PC-9 (cell line): ENCODE measurements at regions not wholly inside any gene's neighbourhood (a gene's known extent, or its start where the extent isn't known, plus 50 kb on each side); places are given as distances from the start of the nearest gene placed in this dataset.

Source experiments
- BruUV-seq: library from RNA; stranded (reverse); fragments of 400-500 nt; replicated peaks from 2 replicates; lab custom pipeline; 2021; lab: Mats Ljungman, UMichigan
- CTCF ChIA-PET: fragments of 300-600 bp; sonication (Branson Sonifier 250); formaldehyde crosslinking; loops from one replicate; lab custom pipeline; 2022; ENCODE audit warnings: antibody characterized with exemption; lab: Charles Lee
- POLR2A ChIA-PET: fragments of 300-600 bp; sonication (Branson Sonifier 250); formaldehyde crosslinking; loops from one replicate; lab custom pipeline; 2022; ENCODE audit warnings: antibody characterized with exemption; ENCODE audit not compliant: unreplicated experiment; lab: Charles Lee
- DNase-seq, 2 experiments: peaks; one replicate each; pipeline versions ENCODE4 v3.0.0 to v3.0.0-alpha.2; 2015 to 2022; ENCODE audit warnings: mixed read lengths in 1 of 2
- H2AFZ ChIP-seq: fragments of 200-600 bp; sonication (generic); 2 replicates; pipeline ENCODE4 v1.8.1; 2017; ENCODE audit warnings: antibody characterized with exemption
- H3F3A ChIP-seq: fragments of 200-600 bp; sonication (generic); 2 replicates; pipeline ENCODE4 v1.8.1; 2017; ENCODE audit warnings: antibody characterized with exemption, mild to moderate bottlenecking, low read depth; ENCODE audit not compliant: insufficient read depth
- H3K27ac ChIP-seq: fragments of 200-600 bp; sonication (generic); 2 replicates; pipeline ENCODE4 v1.6.1; 2016; ENCODE audit warnings: mixed run types
- H3K27me3 ChIP-seq: fragments of 200-600 bp; sonication (generic); 2 replicates; pipeline ENCODE4 v1.6.1; 2016; ENCODE audit warnings: low read depth, mixed run types; ENCODE audit not compliant: insufficient read depth
- H3K36me3 ChIP-seq: fragments of 200-600 bp; sonication (generic); 2 replicates; pipeline ENCODE4 v1.6.1; 2016; ENCODE audit warnings: low read depth, mixed run types
- H3K4me1 ChIP-seq: fragments of 200-600 bp; sonication (generic); replicated peaks from 2 replicates; pipeline ENCODE4 v1.6.1; 2016; ENCODE audit warnings: mixed run types; ENCODE audit not compliant: insufficient read depth
- H3K4me2 ChIP-seq: fragments of 200-600 bp; sonication (generic); 2 replicates; pipeline ENCODE4 v1.6.1; 2017; ENCODE audit warnings: mixed run types
- H3K4me3 ChIP-seq: fragments of 200-600 bp; sonication (generic); 2 replicates; pipeline ENCODE4 v1.6.1; 2016; ENCODE audit warnings: mixed run types
- H3K79me2 ChIP-seq: fragments of 200-600 bp; sonication (generic); 2 replicates; pipeline ENCODE4 v1.6.1; 2017; ENCODE audit warnings: low read depth, mixed run types
- H3K9me2 ChIP-seq: fragments of 200-600 bp; sonication (generic); 2 replicates; pipeline ENCODE4 v1.8.1; 2017; ENCODE audit warnings: mild to moderate bottlenecking; ENCODE audit not compliant: insufficient read depth
- H3K9me3 ChIP-seq: fragments of 200-600 bp; sonication (generic); 2 replicates; pipeline ENCODE4 v1.8.1; 2016; ENCODE audit warnings: low read depth; ENCODE audit not compliant: insufficient read depth
- H4K20me1 ChIP-seq: fragments of 200-600 bp; sonication (generic); 2 replicates; pipeline ENCODE4 v1.8.1; 2017; ENCODE audit not compliant: insufficient read depth
- CTCF ChIP-seq: fragments of 200-600 bp; sonication (generic); conservative IDR thresholded peaks from 2 replicates; pipeline ENCODE4 v1.6.1; 2017; ENCODE audit warnings: mixed run types, antibody characterized with exemption, mild to moderate bottlenecking, moderate library complexity
- EZH2 ChIP-seq: fragments of 200-600 bp; sonication (generic); IDR thresholded peaks from 2 replicates; pipeline ENCODE4 v1.8.0; 2017; ENCODE audit warnings: antibody characterized with exemption, low read depth
- intact Hi-C: fragments of 100-400 bp; cut with micrococcal nuclease; formaldehyde crosslinking; loops from one replicate; pipeline ENCODE4 v1.10.0; 2022; ENCODE audit not compliant: unreplicated experiment

GRCh38 chr7:40966693-40967092 lies 736.2 kb downstream of the INHBA start:
- H3K27me3 ChIP-seq, result no peaks in the 10 kb centered on the region
- no peak overlapping the region for H3K4me2 ChIP-seq
- no peaks in the 10 kb centered on the region for H4K20me1 ChIP-seq
- no peaks in the 10 kb centered on the region for H3K9me2 ChIP-seq
- ChIA-PET POLR2A (interaction anchor here (0.6 kb wide), 1 partner anchor 29 kb away, joined by 6 read pairs; no protein-coding TSS in a partner anchor), CTCF (no interaction called here)
- TF ChIP-seq EZH2 (no peak), CTCF (no peak)
- no peak overlapping the region for H2AFZ ChIP-seq
- intact Hi-C loops, result no loop called here
- 0 out of 2 replicates have a peak, but pooled peaks cover 5% of the 10 kb centered on the region for H3K4me1 ChIP-seq
- no peak overlapping the region for H3K4me3 ChIP-seq
- H3K27ac ChIP-seq, result no peak overlapping the region
- H3K79me2 ChIP-seq, result no peaks in the 10 kb centered on the region
- no peaks in the 10 kb centered on the region for H3F3A ChIP-seq
- DNase-seq, result no peak
- BruUV-seq, result no TSS peak
- no peaks in the 10 kb centered on the region for H3K36me3 ChIP-seq
- H3K9me3 ChIP-seq, result peaks cover 3% of the 10 kb centered on the region; the same call in 1 of the 2 replicates

- TF ChIP-seq EZH2, result no peak
- no peak for TF ChIP-seq CTCF
- peaks cover 3% of the 10 kb centered on the region; the same call in 1 of the 2 replicates for H3K9me3 ChIP-seq
- ChIA-PET POLR2A (no interaction called here), CTCF (interaction anchor here (0.6 kb wide), 1 partner anchor 137 kb away, joined by 11 read pairs; no protein-coding TSS in a partner anchor)
- no peaks in the 10 kb centered on the region for H3K79me2 ChIP-seq
- DNase-seq, result no peak
- 0 out of 2 replicates have a peak, but pooled peaks cover 5% of the 10 kb centered on the region for H3K4me1 ChIP-seq
- no peaks in the 10 kb centered on the region for H3K36me3 ChIP-seq
- no peaks in the 10 kb centered on the region for H4K20me1 ChIP-seq
- BruUV-seq, result no TSS peak
- H3K27me3 ChIP-seq, result no peaks in the 10 kb centered on the region
- H2AFZ ChIP-seq, result no peak overlapping the region
- intact Hi-C loops, result no loop called here
- no peak overlapping the region for H3K4me2 ChIP-seq
- no peaks in the 10 kb centered on the region for H3F3A ChIP-seq
- H3K4me3 ChIP-seq, result no peak overlapping the region
- no peak overlapping the region for H3K27ac ChIP-seq
- no peaks in the 10 kb centered on the region for H3K9me2 ChIP-seq
Observed at GRCh38 chr7:40965774-40966173, 737.1 kb downstream of the INHBA start.

- H3K4me1 ChIP-seq, result 0 out of 2 replicates have a peak, but pooled peaks cover 5% of the 10 kb centered on the region
- H3K9me2 ChIP-seq, result no peaks in the 10 kb centered on the region
- no peaks in the 10 kb centered on the region for H3K79me2 ChIP-seq
- DNase-seq, result no peak
- H3K9me3 ChIP-seq, result peaks cover 3% of the 10 kb centered on the region; the same call in 1 of the 2 replicates
- no peak overlapping the region for H3K4me3 ChIP-seq
- H4K20me1 ChIP-seq, result no peaks in the 10 kb centered on the region
- TF ChIP-seq CTCF (no peak), EZH2 (no peak)
- no TSS peak for BruUV-seq
- ChIA-PET CTCF (no interaction called here), POLR2A (no interaction called here)
- intact Hi-C loops, result no loop called here
- H2AFZ ChIP-seq, result no peak overlapping the region
- H3K27ac ChIP-seq, result no peak overlapping the region
- H3K27me3 ChIP-seq, result no peaks in the 10 kb centered on the region
- H3K4me2 ChIP-seq, result no peak overlapping the region
- H3F3A ChIP-seq, result no peaks in the 10 kb centered on the region
- H3K36me3 ChIP-seq, result no peaks in the 10 kb centered on the region
Observed at GRCh38 chr7:40965016-40965415, 737.9 kb downstream of the INHBA start.
